HG02759 (cell line): ENCODE measurements at regions not wholly inside any gene's neighbourhood (a gene's known extent, or its start where the extent isn't known, plus 50 kb on each side); places are given as distances from the start of the nearest gene placed in this dataset.

Experiments
- ATAC-seq: cut with Tn5 transposase; IDR thresholded peaks from one replicate; pipeline ENCODE4 v1.9.1; 2021; ENCODE audit warnings: mild to moderate bottlenecking, moderate library complexity; ENCODE audit not compliant: unreplicated experiment

- ATAC-seq, result no peak
Measured at GRCh38 chr5:58357799-58358500, 101.9 kb downstream of the PLK2 start.

DNA sequence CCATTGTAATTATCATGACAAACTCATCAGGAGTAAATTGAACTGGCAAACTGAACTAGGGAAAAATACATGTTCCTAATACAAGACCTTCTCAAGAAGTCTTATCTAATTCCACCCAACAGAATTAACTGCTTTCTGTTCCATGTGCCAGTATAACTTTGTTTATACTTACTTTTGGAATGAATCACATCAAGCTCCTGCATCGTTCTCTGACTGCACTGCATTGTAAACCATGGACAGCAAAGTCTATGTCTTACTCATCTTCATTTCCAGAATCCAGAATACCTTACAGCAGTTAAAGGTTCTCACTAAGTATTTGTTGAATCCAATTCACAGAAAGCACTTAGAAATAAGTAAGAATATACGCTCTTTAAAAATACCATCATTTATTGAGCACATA lies 102.8 kb downstream of the PLK2 start:
- no peak for ATAC-seq

GRCh38 chr5:58356662-58357061 lies 103.2 kb downstream of the PLK2 start:
- no peak for ATAC-seq

- ATAC-seq, result no peak
Measured at GRCh38 chr5:58354827-58355226, 105.1 kb downstream of the PLK2 start.

DNA sequence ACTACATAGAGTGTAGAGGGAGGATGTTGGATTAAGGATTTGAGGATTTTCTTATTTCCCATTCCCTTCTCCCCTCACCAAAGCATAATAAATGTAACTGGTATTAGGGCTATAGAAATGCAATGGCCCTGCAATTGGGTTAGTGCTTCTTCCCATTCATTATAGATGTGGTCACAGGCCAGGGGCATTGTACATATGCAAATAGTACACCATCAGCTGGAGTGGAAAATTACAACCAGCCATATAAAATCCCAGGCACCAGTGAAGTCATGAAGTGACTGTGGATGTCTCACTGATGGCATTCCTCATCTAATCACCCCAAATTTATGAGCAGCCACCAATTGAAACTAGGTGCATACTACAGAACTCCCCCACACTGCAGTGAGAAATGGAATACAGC lies 105.9 kb downstream of the PLK2 start:
- no peak for ATAC-seq

- no peak for ATAC-seq
Measured at GRCh38 chr5:58351190-58351589, 108.7 kb downstream of the PLK2 start.

DNA sequence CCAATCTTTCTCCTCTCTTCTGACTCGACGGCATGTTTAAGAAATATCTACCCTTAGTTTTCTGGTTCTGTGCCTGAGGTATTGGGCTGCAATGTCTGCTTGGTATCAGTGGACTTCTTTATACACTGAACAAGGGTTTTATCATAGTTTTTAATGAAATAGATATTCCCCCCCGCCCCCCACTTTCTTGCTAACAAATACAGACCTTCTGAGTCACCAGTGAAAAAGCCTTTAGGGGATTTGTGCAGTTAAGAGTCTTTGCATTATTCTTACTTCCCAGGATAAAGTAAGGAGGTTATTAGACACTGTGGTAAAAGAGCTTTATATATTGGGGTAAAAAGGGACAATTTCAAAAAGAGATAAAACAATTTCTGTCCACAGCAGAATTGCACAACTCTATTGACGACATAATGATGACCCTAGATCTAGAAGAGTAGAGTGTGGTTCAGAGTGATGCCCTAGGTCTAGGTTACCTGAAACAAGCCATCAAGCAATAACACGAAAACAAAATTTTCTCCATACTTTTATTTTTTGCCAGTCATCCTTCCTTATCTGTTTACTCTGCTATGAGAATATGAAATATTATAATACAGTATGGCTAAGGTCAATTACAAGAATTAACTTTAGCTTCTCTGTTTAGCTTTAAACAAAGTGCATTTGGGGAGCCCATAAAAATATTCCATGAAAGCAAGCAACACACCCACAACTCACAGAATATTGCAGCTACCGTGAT lies 110.7 kb downstream of the PLK2 start:
- no peak for ATAC-seq

- no peak for ATAC-seq
Measured at GRCh38 chr5:58346041-58346440, 113.8 kb downstream of the PLK2 start.

- ATAC-seq, result no peak
Measured at GRCh38 chr5:58341476-58341875, 118.4 kb downstream of the PLK2 start.

DNA sequence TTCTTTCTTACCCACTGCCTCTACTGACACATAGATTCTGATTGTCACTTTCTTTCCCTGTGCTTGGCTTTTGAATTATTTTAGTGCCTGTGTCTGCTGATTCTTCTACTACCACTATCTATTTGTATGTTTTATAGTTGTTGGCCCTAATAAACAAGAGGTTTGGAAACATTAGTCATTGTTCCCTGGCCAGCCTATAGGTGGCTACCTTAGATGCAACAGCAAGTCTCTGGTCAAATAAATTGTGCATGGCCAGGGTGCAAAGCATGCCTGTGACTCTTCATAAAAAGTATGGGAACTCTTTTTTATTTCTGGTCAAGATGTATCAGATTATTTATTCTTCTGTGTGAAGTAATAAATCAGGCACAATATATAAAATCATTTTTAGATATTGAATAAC lies 124.4 kb downstream of the PLK2 start:
- ATAC-seq, result no peak

DNA sequence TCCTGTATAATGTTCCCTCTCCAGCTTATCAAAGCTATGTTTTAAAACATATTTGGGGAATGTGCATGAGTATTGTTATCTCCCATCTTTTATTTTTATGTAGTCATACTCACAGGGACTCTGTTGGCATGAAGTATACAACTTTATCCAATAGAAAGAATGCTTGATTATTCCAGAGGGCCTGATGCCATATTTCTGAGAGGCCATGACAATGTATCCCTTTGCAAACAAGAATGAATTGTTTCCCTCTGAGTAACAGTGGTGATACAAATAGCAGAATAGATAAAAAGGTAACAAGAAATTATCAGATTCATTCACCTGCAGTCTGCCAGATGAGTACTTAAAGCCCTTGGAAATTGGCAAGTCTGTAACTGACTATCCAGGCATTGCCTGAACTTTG lies 125.9 kb downstream of the PLK2 start:
- ATAC-seq, result no peak

DNA sequence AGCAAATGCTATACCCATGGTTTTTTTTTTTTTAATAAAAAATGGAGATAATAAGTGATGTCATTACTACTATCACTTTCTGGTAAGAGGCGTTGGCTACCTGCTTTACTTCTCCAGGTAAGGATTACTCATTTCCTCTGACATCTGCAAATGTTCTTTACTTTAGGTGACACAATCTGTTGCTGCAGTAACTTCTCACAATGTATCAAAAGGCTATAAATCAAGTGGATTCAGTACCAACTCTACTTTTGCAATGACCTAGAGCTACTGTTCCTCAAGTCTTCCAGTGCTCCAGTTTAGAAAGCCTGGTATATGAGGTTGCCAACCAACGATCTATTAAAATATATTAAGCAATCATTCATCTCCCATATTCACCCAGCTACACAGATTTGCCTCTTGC lies 129.1 kb downstream of the PLK2 start:
- no peak for ATAC-seq

DNA sequence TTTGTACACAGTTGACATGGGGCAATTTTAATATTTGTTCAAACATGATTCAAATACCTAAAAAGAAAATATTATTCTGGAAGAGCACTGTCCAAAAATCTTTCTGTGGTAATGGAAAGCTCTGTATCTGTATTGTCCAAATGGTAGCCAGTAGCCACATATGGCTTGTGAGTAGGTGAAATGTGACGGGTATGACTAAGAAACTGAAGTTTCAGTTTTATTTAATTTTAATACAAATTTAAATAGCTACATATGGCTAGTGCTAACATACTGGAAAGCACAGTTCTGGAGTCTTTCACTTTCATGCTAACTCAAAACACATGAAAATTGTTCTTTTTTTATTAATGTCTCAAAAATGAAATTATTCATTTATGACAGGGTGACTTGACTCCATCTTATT lies 132.6 kb downstream of the PLK2 start:
- peak; percentile 61 for ATAC-seq

- ATAC-seq, result no peak
Measured at GRCh38 chr5:58326022-58326421, 133.9 kb downstream of the PLK2 start.

- ATAC-seq, result no peak
Measured at GRCh38 chr5:58322453-58322852, 137.4 kb downstream of the PLK2 start.

- ATAC-seq, result no peak
Measured at GRCh38 chr5:58318468-58318867, 141.4 kb downstream of the PLK2 start.

DNA sequence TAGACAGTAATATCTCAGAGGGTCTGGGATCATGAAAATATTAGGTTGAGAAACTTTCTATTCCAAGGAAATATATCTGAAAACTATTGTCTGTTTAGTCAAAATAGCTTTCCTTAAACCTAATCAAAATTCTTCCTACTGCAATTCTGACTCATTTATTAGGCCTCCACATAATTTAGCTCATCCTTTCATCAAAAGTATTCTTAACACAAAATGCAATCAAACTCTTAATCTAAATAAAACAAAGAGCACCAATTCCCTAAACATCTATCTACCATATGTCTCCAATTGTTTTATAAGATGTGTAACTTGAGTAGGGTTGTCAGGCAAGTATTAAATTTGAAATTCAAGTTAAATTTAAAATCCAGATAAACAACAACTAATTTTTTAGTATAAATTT lies 142.1 kb downstream of the PLK2 start:
- no peak for ATAC-seq

DNA sequence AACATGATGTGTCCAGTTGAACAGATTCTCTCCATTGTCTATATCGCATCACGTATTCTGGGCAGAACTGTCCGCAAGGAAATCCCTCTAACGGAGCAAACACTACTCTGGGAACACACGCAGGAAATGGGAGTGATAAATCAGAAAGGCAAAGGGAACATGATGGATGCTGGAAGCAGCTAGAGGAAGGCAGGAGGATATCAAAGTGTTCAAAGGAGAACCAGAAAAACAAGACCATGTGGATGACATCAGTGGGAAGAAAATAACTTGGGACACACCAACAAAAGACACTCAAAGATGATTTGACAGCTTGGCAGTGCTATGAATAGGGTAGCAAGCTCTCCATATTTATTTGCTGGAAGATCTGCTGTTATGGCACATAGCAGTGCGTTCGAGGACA lies 142.9 kb downstream of the PLK2 start:
- no peak for ATAC-seq

GRCh38 chr5:58315794-58316193 lies 144.1 kb downstream of the PLK2 start:
- ATAC-seq, result no peak

GRCh38 chr5:58314356-58315210 lies 145.3 kb downstream of the PLK2 start:
- no peak for ATAC-seq

- ATAC-seq, result no peak
Measured at GRCh38 chr5:58312299-58312698, 147.6 kb downstream of the PLK2 start.

DNA sequence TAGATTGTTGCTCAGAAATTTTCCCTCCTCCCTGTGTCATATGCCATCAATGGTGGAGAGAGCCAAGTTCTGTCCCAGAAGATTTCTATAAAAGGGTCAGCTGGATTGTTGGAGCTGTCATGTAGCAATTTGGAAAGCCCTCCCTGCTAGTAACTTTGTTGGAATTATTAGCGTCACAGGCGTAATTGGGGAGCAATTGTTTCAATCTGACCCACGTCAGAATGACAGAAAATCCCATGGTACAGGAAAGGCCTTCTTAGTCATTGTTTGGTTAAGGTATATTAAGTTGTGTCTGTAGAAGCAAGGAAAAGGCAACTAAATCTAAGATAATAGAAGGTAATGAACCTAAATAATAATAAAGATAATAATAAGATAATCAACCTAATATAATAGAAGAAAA lies 148.4 kb downstream of the PLK2 start:
- ATAC-seq, result no peak
